ENCODE measurements at regions not wholly inside any gene's neighbourhood (a gene's known extent, or its start where the extent isn't known, plus 50 kb on each side); places are given as distances from the start of the nearest gene placed in this dataset.

DNA sequence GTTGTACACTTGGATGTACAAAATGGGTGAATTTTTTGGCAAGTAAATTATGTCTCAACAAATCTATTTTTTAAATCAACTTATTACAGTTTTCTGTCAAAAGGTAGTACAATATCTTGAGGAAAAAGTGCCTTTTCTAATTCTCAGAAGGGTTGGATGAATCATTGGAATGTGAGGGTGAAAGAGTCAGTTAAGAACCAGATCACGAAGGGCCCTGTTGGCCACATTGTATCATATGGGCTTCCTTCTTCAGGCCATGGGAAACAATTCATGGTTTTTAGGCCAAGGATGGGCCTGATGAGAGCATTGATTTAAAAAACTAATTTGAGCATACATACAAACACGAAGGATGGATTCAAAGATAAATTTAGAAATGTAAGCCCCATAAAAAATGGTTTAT is 503.7 kb downstream of the TNS3 start:
- TF ChIP-seq, protein P1, sequence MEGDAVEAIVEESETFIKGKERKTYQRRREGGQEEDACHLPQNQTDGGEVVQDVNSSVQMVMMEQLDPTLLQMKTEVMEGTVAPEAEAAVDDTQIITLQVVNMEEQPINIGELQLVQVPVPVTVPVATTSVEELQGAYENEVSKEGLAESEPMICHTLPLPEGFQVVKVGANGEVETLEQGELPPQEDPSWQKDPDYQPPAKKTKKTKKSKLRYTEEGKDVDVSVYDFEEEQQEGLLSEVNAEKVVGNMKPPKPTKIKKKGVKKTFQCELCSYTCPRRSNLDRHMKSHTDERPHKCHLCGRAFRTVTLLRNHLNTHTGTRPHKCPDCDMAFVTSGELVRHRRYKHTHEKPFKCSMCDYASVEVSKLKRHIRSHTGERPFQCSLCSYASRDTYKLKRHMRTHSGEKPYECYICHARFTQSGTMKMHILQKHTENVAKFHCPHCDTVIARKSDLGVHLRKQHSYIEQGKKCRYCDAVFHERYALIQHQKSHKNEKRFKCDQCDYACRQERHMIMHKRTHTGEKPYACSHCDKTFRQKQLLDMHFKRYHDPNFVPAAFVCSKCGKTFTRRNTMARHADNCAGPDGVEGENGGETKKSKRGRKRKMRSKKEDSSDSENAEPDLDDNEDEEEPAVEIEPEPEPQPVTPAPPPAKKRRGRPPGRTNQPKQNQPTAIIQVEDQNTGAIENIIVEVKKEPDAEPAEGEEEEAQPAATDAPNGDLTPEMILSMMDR (IDR thresholded peaks at IDR 0.05) = no peak
- no peak for TF ChIP-seq POLR2A (IDR thresholded peaks at IDR 0.05)
